C1 segment of cervical spinal cord (tissue), 14 donors: ENCODE measurements at regions not wholly inside any gene's neighbourhood (a gene's known extent, or its start where the extent isn't known, plus 50 kb on each side); places are given as distances from the start of the nearest gene placed in this dataset.
"Not testable (repeated sequence)": the region's sequence is repeated elsewhere in the genome, so short reads cannot be mapped to it uniquely, and the experiment has no call there.

Source experiments
- DNase-seq, 14 donors: peaks; one replicate each; lab custom pipeline; 2025; lab: John Stamatoyannopoulos, UW

DNA sequence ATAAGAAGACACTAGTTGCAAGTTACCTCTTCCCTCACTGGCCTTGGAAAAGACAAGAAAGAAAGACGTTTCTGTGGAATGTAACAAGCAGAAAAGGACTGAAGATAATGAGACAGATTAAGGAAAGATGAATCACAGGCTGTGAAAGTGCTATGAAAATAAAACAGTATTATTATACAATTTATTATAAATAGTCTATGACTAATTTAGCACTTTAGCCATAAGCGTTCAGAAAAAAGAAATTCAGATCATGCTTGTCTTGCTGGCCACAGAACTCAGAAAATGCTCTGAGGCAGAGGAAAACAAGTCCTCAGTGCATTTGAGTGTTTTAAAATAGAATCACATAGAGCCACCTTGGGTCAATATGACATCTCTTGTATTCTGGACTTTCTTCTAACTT lies 174.8 kb upstream of the NBPF9 start:
- DNase-seq = not testable (repeated sequence)

DNA sequence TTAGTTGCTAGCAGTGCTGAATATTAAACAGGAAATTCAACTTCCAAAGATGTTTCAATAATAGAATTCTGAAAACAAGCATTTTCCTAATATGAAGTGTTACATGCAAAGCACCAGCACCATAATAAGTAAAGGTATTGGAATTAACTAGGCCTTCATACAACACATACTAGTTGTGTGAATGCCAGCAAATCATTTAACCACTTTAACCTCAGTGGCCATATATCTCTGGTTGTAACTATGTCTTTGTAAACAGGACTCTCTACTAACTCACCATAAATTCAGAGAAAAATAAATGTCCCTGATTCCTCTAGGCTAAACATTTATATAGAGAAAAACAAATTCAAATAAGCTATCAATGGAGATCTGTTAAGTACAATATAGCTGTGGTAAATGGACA lies 175.7 kb upstream of the NBPF9 start:
- DNase-seq = not testable (repeated sequence)

DNA sequence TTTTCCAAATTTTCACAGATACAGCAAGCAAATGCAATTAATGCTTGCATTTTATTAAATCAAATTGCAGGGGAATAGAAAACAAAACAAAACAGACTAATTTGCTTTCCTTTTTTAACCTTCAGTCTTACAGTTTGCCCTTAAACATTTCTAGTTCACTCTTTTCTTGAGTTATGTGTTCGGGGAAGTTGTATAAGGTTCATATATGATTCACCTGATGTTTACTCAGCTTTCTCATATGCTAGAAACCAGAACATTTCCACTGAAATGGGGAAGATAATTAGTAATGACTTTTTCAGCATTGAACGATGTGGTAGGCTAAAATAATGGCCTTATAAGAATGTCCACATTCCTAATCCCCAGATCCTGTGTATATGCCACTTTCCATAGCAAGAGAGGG lies 176.2 kb upstream of the NBPF9 start:
- DNase-seq = not testable (repeated sequence)

GRCh38 chr1:149284773-149285172 lies 181.4 kb upstream of the NBPF9 start:
- not testable (repeated sequence) for DNase-seq

- DNase-seq = not testable (repeated sequence)
Observed at GRCh38 chr1:149285205-149285604, 181.9 kb upstream of the NBPF9 start.

GRCh38 chr1:149285638-149286037 lies 182.3 kb upstream of the NBPF9 start:
- DNase-seq = not testable (repeated sequence)

- not testable (repeated sequence) for DNase-seq
Observed at GRCh38 chr1:149288580-149288979, 185.2 kb upstream of the NBPF9 start.

DNA sequence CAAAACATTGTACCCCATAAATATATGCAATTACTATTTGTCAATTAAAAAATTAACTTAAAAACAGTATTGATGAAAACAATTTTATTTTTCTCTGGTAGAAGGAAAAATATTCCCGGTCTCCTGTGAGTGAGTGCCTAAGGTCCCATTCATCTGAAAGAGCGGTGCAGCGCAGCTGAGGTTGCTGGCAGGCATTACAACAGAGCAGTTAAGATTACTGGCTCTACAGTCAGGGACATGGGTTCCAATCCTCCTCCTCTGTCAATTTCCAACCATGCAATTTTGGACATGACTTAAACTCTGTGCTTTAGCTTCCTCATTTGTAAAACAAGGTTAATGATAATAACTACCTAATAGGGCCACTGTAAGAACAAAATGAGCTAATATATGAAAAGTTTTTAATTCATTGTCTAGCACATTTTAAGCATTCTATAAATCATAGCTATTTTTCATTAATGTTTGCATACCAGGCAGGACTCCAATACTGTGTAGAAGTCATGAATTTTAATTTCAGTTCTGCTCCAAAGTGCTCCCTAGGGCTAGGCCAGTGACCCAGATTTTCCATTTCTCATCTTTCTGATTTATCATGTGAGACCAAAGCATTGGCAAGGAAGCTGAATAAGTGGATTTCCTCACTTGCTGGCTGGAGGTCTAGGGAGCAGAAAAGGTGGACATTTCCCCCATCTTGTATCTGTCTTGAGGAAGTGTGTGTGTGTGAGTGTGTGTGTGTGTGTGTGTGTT lies 174.2 kb upstream of the NBPF19 start:
- not testable (repeated sequence) for DNase-seq

DNA sequence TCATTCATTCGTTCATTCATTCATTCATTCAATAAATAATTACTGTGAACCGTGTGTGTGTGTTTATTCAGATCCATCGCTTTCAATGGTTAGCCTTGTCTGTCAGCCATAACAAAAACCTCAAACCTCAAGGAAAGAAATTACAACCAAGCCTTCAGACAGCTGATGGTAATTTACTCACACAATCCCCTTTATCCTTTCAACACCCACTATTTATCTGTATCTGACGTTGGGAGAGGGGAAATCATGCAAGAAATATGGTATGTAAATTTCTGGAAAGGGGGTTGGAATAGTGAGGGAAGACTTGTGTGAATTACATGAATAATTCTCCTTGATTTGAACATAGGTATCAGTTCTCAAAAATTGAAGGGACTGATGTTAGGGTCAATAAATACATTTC lies 173.6 kb upstream of the NBPF19 start:
- not testable (repeated sequence) for DNase-seq

GRCh38 chr1:149304796-149305195 lies 170.0 kb upstream of the NBPF19 start:
- DNase-seq = not testable (repeated sequence)

DNA sequence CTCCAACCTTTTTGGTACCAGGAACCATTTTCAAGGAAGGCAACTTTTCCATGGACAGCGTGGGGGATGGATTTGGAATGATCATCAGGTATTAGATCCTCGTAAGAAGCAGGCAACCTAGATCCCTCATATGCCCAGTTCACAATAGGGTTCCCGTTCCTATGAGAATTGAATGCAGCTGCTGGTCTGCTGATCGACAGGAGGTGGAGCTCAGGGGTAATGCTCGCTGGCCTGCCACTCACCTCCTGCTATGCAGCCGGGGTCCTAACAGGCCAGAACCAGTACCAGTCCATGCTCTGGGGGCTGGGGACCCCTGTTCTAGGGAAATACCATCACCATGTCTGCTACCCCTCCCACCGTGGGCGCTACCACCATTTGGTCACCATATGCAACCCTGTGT lies 167.2 kb upstream of the NBPF19 start:
- DNase-seq = not testable (repeated sequence)

DNA sequence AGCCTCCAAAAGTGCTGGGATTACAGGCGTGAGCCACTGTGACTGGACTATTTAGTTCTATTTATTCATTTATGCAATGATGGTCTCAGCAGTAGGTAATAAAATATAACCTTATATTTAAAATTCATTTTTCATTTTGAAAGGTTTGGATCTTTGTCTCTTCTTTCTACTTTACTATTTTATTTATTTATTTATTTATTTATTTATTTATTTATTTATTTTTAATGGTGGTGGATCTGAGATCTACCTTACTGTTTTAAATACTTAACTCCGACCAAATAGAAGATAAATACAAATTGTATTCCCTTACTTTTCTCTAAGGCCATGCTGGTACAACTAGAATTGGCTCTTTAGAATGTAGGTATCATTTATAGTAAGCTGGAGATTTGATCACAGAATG lies 159.9 kb upstream of the NBPF19 start:
- DNase-seq = not testable (repeated sequence)

DNA sequence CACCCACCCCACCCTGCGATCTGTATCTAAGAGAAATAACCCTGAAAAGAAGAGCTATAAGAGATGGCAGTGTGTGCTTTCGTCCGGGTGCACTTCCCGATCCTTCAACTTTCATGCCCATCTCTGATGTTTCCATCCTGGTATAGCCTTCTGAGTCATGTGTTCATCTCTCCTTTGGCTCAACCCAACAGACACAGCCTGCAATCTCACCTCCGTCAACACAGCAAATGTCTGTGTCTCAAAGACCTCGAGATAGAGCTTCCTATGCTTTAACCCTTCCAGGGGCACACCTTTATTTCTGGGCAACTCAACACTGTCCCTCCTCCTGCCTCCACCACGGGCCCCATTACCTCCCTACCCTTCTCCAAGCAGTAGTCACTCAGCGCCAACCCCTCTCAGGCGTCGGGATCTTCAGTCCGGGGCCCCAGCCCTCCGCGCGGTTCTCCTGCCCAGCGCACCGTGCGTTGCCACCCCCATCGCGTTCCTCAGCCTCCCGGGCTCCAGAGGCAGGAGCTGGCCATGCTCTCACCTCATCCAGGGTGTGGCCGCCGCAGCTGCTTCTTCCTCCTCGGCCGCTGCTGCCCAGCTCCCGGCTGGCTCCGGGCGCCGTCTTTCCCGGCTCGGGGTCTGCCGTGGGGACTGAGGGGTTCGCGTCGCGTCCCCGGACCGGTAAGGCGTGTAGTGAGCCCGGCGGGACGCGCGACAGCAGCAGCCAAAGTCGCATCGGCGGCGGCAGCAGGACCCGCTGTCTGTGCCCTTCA lies 153.7 kb upstream of the NBPF19 start:
- DNase-seq = not testable (repeated sequence)

GRCh38 chr1:149321732-149322016 lies 153.2 kb upstream of the NBPF19 start:
- not testable (repeated sequence) for DNase-seq

- not testable (repeated sequence) for DNase-seq
Observed at GRCh38 chr1:149330081-149330335, 144.8 kb upstream of the NBPF19 start.

GRCh38 chr1:149336082-149336481 lies 138.8 kb upstream of the NBPF19 start:
- not testable (repeated sequence) for DNase-seq

DNA sequence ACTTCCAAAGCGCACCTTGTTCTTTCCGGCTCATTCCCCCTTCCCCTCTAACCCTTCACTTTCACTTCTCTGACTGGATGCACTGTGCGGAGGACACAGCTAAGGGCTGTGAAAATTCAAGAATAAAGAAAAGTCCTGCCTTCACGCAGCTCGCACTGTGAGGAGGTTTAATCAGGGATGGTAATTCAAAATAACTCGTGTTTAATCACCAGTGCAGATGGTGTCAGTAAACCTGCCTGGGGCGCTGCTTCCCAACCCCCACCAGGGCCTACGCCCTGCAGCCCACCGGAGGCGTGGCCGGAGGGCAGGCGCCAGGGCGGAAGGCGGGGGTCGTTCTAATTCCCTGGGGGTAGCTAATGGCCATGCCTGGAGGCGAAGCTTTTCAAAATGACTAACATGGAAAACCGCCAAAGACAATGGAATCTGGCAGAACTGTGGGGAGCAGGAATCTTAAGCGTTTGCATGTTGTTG lies 136.6 kb upstream of the NBPF19 start:
- not testable (repeated sequence) for DNase-seq

DNA sequence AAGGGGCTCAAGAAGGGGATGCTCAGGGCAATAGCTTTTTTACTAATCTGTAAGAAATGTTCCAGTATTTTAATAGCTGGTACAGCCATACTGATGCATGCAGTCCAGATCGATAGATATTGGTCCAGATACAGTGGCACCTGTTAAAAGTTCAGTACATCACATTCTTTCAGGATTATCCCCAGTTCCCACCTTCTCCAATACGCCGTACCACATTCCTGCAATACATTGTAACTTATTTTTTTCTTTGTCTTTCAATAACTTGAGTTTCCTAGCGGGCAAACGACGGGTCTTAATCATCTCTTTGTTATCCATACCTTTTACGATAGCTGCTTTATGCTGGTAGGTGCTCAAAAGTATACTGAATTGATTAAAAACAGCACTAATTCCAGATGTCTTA lies 136.1 kb upstream of the NBPF19 start:
- not testable (repeated sequence) for DNase-seq

- not testable (repeated sequence) for DNase-seq
Observed at GRCh38 chr1:149349448-149349847, 125.4 kb upstream of the NBPF19 start.

DNA sequence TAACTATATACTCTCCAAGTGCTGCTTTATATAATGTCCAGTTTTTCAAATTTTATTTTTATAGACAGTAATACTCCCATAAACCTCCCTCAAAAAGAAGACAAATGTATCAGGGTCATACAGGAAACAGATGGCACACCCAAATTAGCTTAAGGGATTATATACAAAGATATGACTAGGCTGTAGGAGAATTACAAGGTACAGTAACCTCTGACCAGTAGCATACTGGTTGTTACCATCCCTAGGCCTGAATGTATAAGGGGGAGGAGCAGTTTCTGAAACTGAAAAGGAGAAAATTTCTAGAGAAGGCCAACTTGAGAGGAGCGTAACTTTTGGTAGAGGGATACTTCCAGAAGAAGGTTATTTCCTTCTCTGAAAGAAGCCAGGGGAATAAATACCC lies 122.6 kb upstream of the NBPF19 start:
- DNase-seq = not testable (repeated sequence)

DNA sequence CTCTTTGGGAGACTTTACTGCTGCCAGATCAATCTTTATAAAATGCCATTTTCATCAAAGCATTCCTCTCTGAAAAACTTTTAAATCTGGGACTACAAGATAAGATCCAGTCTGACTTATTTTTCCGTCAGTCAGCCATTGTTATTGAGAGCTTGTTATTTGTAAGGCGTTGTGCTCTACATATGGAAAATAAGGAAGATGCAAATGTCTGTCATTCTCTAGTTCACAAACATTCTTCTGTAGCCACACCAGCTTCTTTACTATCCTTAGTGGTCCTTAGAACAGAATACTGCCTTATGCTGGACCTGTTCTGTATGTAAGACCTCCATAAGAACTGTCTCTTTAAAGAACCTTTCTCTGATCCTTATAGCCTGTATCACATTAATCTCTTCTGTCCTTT lies 120.3 kb upstream of the NBPF19 start:
- not testable (repeated sequence) for DNase-seq

DNA sequence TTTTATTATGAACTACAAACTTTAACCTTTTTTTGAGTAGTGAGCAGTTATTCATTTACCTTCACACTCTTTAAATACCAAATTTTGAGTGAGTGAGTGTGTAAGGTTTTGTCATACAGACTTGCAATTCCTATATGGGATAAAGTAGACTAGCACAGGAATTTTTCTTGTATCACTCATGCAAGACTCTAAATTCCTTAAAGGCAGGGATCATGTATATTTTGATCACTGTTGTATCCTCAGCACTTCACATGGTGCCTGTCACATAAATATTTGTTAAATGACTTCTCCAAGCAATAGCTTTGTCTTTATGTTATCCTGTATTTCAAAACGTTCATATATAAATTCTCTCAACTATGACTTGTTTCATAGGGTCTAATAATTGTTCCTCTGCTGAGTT lies 119.1 kb upstream of the NBPF19 start:
- DNase-seq = not testable (repeated sequence)

GRCh38 chr1:149356152-149356551 lies 118.7 kb upstream of the NBPF19 start:
- not testable (repeated sequence) for DNase-seq
